SW480 (cell line): ENCODE measurements at regions not wholly inside any gene's neighbourhood (a gene's known extent, or its start where the extent isn't known, plus 50 kb on each side); places are given as distances from the start of the nearest gene placed in this dataset.
"Not testable (repeated sequence)": the region's sequence is repeated elsewhere in the genome, so short reads cannot be mapped to it uniquely, and the experiment has no call there.

ENCODE experiments used
- DNase-seq: peaks from one replicate; pipeline ENCODE4 v3.0.0-alpha.2; 2016; ENCODE audit warnings: low spot score

DNA sequence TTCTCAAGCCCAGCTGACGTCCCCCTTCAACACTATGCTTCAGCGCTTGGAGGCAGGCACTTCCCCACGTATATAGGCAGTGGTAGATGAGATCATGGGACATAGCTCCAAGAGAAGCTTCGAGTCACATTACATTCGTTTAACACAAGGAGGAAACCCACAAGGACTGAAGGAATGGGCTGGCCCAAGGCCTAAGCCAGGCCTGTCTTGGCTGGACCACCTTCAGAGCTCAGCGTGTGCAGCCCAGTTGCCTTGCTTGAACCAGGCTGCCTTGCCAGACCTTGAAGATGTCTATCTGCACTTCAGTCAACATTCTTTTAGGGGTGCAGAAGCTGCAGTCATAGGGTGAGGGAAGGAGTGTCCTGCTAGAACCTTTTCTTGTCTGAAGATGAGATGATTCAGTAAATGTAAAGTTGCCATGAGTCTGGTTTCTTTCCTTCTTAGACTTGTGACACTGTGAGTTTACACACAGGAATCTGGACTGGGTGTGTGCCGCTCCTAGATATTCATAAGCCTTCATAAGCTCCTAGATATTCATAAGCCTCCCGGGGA is 144.1 kb upstream of the RBPJ start:
- DNase-seq, result no peak

DNA sequence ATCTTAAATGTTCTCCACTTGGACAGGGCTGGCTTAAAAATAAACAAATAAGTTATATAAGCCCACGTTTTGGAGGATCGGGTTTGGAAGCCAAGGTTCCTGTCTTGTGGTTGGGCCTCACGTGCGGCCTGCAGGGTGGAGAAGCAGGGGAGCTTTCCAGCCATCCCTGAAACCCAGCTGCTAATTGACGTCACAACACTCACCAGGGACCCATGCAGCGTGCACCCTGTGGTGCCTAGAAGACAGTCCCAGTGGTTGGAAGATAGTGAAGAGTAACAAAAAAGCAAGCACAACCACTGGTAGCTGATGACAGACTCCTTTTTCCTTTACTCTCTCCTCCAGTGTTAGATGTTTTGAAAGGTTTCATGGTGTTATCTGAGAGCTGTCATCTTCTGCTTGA is 142.0 kb upstream of the RBPJ start:
- no peak for DNase-seq

DNA sequence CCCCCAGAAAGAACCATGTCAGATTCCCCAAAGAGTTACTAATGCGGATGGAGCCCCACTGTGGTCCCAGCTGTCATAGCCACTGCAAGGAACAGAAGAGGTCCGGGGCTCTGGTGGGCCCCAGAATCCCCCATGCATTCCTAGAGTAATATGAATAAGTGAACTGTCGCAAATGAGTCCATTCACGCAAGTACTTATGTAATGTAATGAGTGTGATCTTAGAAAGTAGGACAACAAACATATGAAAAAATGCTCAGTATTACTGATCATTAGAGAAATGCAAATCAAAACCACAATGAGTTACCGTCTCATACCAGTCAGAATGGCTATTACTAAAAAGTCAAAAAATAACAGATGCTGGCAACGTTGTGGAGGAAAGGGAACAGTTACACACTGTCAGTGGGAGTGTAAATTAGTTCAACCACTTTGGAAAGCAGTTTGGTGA is 141.5 kb upstream of the RBPJ start:
- no peak for DNase-seq

DNA sequence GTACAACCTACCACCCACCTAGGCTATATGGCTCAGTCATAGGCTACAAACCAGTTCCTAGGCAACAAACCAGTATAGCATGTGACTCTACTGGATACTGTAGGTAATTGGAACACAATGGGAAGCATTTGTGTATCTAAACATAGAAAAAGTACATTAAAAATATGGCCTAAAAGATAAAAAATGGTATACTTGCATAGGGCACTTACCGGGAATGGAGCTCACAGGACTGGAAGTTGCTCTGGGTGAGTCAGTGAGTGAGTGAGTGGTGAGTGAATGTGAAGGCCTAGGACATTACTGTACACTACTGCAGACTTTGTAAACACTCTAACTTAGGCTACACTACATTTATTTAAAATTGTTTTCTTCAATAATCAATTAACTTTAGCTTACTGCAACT is 139.2 kb upstream of the RBPJ start:
- no peak for DNase-seq

DNA sequence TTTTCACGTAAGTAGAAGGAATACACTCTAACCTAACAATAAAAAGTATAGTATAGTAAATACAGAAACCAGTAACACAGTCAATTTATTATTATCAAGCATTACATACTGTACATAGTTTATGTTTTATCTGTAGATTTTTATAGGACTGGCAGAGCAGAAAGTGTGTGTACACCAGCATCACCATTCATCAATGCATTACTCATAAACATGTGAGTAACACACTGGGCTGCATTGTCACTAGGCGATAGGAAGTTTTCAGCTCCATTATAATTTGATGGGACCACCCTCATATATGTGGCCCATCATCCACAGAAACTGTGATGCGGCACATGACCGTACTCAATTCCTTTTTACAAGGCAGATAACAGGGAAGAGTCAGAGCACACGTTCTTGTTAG is 137.8 kb upstream of the RBPJ start:
- DNase-seq, result no peak

DNA sequence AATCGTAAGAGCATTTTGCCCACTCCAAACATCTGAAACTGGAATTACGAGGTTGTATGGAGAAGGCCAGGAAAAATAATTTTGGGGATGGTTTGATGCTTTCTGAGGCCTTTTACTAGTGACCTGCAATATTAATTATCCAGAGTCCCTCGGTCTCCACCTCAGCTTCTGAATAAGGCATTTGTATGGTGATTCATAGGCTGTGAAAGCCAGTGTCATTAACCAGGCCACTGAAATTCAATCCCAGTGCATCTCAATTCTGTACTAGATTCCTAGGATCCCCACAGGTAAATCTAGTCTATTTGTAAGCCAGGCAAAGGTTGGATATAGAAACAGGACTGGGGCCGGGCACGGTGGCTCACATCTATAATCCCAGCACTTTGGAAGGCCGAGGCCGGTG is 135.4 kb upstream of the RBPJ start:
- DNase-seq, result no peak

DNA sequence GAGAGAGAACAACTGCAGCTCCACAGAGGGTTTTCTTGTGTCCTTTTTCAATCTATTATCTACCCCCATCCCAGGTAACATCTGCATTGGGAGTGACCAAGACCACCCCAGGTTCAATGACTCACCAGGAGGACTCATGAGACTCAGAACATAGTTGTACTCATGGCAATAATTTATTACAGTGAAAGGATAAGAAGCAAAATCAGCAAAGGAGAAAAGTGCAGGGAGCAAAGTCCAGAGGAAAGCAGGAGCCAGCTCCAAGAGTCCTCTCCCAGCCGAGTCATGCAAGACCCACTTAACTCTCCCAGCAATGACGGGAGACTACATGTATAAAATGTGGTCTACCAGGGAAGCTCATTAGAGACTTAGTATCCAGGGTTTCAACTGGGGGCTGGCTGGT is 129.5 kb upstream of the RBPJ start:
- DNase-seq, result peak; percentile 5

DNA sequence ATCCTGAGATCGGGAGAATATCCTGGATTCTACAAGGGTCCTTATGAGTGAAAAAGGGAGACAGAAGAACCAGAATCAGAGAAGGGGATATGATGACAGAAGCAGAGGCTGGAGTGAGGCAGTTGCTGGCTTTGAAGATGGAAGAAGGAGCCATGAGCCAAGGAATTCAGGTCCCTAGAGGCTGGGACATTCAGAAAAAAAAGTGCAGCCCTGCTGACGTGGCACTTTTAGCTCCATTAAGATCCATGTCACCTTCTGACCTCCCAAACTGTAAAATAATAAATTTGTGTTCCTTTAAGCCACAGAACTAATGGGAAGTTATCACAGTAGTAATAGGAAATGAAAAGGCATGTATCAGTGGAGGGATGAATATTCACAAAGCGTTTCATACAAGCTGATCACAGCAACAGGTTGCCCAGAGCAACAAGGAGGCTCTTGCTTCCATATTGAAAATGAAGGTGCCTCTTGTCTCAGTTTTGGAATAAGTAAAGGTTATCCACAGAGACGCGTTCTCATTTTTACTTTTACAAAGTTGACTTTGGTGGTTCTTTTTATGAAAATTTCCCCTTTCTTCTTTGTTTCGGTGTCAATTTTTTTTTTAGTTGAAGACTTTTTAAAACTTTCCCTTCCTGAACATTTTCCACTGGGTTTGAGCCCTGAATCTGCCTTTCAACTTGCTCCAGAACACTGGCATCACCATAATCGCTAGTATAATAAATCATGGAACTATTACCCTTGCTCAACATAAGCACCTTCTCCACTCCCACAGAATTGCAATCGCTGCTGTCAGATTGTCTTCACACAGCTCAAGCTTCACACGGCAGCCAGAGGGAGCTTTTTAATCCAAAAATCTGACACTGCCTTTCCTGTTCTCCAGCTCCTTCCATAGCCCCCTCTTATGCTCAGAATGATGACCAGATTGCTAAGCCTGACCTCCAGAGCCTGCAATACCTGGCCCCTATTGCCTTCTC is 127.6 kb upstream of the RBPJ start:
- DNase-seq, result no peak

DNA sequence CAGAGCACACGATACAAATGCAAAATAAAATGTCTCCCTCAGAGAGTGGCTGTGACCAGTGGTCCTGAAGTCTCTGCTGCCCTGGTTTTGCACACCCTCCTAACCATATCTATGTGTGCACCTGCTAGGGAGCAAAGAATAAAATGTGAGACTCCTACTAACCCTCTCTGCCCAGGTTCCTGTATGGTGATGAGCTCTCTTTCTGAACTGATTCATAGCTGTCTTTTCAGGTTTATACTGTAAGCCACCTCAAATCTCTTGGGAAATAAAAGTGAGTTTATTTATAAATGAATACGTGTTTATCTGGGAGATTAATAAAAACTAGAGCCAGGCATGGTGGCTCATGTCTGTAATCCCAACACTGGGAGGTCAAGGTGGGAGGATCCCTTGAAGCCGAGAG is 126.0 kb upstream of the RBPJ start:
- no peak for DNase-seq

DNA sequence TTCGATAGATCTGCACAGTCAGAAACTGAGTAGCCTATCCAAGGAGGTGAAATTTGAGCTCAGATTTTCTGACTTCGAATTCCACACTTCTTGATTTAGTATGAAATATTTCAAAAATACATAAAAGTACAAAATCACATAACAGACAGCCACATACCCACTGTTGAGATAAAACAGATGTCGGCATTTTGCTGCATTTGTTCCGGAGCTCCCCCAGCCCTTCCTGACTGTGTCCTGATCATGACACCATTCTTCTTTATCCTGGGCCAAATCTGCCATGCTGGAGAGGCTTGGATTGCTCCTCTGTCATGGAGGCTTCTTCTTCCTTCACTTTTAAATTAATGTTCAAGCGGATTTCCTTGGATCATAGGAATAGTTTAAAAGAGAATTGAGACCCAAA is 124.2 kb upstream of the RBPJ start:
- no peak for DNase-seq

DNA sequence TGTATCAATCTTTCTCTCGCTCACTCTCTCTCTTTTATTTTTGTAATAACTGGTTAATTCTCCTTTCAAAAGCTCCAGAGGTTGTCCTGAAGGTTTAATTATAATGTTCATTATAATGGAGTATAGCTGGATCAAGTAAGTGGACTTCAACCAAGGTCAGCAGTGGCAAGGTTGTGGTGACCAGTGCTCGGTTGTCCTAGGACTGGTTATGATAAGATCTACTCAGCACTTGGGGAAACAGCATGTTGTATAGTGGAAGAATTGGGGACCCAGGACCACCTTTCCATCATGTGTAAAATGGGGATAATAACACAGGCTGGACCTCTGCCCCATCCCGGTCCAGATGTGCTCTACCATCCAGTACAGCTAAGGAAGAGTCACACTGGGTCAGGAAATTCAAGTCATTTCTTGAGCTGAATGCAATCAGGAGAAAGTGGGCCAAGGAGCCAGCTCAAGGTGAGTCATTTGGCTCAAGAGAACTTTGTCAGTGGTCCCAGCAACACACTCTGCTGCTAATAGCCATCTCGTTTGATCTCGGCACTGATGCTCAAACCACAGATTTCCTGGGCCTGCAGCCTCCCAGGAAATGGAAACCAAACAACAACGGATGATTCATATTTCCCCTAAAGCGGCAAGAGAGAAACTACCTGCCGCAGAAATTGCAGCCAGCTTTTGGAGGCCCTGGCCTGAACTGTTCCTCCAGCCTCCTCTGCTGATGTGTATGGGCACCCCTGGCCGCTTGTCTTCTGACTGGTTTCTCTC is 123.6 kb upstream of the RBPJ start:
- DNase-seq, result peak; percentile 88

DNA sequence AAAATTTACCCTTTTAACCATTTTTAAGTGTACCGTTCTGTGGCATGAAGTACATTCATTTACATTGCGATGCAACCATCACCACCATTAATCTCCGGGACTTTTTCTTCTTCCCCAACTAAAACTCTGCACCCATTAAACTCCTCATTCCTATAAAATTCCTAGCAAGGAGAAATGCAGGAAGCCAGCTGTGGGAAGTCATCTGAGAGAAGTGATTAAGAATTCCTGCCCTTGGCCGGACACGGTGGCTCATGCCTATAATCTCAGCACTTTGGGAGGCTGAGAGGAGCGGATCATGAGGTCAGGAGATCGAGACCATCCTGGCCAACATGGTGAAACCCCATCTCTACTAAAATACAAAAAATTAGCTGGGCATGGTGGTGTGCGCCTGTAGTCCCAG is 121.9 kb upstream of the RBPJ start:
- not testable (repeated sequence) for DNase-seq

DNA sequence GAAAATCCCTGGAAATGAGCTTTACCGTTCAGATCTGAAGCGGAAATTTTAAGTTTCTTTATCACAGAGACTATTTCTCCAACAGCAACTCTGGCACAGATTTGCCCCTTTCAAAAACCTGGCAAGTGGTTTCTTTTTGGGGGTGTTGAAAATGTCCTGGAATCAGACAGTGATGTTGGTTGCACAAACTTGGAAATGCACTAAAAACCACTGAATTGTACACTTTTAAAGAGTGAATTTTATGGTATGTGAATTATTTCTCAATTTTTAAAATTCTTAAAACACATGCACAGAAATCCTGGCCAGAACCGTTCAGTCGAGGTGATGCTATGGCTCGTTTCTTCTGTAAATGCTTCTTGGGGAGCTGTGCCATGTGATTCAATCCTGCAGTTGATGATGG is 121.2 kb upstream of the RBPJ start:
- no peak for DNase-seq

DNA sequence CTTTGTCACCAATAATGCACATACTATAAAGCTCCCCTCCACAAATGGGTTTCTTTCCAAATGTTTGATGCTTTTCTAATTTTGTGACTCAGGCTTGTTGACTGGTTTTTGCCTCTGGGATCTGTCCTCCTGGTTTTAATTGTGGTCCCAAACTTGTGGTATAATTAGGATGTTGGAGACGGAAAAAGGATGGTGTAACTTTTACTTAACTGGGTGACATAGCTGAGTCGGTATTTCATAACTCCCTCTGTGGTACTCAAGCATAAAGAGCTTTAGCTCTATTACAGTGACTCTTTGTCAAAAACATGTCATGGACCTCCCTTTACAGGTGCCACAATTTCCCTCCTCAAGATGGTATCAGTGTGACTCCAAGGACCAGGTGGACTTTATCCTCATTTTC is 119.7 kb upstream of the RBPJ start:
- DNase-seq, result no peak

DNA sequence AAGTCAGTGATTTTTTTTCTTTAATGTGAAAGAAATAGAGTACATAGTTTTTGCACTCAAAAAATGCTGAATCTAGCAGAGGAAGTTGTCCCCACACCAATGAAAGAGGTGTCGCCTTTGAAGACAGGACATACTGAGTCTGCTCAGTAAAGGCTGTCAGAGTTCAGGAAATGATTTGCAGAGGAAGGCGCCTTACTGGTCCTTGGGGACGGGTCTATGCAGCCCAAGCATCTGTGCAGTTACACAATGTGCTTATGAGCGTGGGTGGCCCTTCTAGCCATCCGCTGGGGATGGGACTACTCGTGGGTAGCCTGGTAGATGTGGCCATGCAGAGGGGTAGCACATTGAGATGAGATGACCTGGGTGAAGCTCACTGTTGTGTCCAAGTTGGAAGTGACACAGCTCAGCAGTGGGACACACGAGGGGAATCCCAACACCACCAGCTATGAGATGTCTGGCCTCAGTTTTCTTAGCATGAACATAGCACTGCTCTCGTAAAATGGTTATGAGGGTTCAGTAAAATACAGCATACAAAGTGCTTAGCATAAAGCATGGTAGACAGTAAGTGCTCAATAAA is 116.5 kb upstream of the RBPJ start:
- no peak for DNase-seq

DNA sequence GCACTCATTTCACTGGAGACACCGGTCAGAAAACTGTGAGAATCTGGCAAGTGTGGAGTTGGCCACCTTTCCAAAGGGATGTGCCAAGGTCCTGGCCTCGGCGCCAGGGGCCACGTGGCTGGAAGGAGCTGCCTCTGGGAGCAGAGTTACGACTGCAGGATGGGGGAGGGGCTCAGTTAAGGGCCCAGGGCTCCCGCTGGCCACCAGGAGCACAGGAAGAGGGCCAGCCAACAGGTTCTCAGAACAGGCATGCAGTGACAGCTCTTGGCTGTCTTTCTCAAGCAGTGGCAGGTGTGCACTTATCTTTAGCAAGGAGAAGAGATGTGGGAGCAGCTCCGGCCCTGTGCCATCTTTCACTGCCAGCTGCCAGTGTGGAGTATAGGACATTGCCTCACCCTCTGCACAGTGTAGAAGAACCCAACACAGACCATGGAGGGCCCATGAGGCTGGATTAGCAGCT is 115.9 kb upstream of the RBPJ start:
- DNase-seq, result no peak

DNA sequence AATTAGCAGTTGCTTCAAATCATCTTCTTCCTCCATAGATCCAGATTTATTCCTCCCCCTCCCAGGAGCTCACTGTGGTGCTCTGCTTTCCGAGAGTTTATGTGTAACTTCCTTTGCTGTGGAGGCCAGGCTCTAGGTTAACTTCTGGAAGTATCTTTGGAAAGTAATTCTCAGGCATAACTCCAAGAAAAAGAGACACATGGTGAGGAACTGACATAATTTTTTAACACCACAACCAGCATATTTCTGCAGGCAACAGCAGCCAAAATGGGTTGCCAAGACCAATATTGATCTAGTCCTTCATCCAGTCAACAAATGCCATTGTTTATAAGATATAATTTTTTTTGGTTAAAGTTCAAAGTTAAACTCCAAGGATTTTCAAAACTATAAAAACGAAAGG is 114.5 kb upstream of the RBPJ start:
- no peak for DNase-seq

DNA sequence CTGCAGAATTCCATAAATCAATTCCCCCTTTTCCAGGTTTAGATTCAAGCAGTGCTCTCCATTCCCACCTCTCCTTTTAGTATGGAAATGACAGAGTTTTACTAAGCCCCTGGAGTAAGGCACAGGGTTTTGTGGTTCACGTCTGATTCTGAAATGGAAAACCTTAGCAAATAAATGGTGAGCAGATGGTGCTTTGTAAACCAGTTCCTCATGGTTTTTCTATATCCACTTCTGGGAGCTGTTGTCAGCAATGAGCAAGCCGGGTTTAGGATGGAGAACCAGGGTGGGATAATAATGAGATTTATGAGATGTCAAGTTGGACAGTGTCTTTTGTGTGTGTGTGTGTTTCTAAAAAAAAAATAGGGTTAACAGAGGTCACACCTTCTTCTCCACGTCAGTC is 113.8 kb upstream of the RBPJ start:
- DNase-seq, result no peak

DNA sequence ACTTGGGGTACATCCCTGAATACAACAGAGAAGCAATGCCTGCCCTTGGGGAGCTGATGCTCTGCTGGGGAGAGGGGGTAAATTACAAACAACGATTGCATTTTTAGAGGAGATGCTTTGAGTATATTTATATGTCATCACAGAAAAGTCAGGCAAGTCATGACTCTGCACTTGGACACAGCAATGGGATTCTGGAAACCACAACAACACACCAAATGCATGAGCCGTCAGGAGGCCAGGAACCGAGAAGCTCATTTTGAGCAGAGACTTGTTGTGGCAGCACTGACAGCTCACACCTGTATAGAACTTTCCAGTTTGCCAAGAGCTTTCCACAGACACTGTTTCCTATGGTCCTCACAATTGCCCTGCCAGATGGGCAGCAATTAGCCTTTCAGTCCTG is 113.2 kb upstream of the RBPJ start:
- DNase-seq, result no peak

DNA sequence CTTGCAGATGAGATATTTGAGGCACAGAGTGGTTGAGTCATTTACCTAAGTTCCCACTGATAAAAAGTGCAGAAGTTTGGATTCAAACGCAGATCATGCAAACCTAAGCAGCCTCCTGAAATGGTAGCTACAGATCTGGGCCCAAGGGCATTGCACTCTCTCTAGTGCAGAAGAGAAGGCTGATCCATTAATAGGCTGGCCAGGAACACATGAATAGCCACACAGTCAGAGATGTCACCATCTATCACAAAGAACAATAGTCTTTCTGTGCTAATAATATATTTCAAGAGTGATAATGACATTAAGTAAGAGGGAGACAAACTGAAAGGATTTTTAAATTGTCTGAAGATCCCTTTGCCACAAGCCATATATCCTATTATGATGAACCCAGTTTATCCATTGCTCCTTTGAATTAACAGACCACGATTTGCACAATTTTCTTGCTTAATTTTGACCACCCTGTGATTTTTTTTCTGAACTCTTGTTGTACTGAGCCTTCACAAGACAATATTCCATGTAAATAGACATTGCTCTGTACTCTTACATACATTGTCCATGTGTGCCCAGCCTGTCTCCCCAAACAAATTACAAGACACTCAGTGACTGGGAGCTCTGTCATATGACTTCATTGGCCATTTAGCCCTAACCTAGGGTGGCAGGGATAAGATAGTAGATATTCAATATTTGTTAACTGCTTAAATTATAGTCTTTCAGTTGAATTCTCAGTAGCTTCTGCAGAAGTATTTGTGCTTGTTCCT is 112.4 kb upstream of the RBPJ start:
- no peak for DNase-seq

DNA sequence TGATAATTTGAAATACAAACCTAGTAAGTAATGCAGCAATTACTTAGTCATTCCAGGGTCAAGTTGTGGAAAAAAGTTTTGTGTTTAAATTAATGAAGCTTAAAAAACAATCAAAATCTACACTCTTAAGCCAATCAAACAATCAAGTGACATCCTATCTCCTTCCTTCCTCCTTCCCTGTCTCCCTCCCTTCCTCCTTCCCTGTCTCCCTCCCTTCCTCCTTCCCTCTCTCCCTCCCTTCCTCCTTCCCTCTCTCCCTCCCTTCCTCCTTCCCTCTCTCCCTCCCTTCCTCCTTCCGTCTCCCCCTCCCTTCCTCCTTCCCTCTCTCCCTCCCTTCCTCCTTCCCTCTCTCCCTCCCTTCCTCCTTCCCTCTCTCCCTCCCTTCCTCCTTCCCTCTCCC is 111.4 kb upstream of the RBPJ start:
- not testable (repeated sequence) for DNase-seq

DNA sequence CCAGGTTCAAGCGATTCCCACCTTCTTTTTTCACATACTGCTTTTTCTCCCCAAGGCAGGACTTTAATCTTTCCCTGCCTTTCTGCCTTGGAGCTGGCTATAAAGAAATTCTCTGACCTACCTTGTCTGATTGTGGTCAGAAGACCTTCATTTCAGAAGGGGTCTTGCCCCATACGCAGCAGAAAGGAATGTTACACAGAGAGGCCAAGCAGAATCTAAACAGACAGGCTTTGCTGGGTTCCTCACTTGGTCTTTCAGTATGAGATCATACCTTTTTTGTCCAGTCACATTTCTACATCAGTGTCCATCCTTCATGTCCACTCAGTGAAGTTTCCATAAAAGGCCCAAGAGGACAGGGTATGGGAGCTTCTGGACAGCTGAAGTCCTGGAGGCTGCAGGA is 108.3 kb upstream of the RBPJ start:
- DNase-seq, result no peak
